GM10266 (cell line): ENCODE measurements at regions not wholly inside any gene's neighbourhood (a gene's known extent, or its start where the extent isn't known, plus 50 kb on each side); places are given as distances from the start of the nearest gene placed in this dataset.

Experiments
- DNase-seq: peaks from one replicate; pipeline ENCODE4 v3.0.0; 2012; ENCODE audit errors: extremely low spot score
- TF ChIP-seq, protein P1 (sequence below): IDR thresholded peaks from 2 replicates; pipeline ENCODE4 v1.5.1; 2012; ENCODE audit warnings: mild to moderate bottlenecking, low read depth; ENCODE audit not compliant: control insufficient read depth, insufficient read depth; ENCODE audit errors: missing control alignments

GRCh38 chr6:163640641-163641040 is 226.1 kb downstream of the QKI start:
- DNase-seq, result no peak
- TF ChIP-seq, protein P1, sequence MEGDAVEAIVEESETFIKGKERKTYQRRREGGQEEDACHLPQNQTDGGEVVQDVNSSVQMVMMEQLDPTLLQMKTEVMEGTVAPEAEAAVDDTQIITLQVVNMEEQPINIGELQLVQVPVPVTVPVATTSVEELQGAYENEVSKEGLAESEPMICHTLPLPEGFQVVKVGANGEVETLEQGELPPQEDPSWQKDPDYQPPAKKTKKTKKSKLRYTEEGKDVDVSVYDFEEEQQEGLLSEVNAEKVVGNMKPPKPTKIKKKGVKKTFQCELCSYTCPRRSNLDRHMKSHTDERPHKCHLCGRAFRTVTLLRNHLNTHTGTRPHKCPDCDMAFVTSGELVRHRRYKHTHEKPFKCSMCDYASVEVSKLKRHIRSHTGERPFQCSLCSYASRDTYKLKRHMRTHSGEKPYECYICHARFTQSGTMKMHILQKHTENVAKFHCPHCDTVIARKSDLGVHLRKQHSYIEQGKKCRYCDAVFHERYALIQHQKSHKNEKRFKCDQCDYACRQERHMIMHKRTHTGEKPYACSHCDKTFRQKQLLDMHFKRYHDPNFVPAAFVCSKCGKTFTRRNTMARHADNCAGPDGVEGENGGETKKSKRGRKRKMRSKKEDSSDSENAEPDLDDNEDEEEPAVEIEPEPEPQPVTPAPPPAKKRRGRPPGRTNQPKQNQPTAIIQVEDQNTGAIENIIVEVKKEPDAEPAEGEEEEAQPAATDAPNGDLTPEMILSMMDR, result no peak

DNA sequence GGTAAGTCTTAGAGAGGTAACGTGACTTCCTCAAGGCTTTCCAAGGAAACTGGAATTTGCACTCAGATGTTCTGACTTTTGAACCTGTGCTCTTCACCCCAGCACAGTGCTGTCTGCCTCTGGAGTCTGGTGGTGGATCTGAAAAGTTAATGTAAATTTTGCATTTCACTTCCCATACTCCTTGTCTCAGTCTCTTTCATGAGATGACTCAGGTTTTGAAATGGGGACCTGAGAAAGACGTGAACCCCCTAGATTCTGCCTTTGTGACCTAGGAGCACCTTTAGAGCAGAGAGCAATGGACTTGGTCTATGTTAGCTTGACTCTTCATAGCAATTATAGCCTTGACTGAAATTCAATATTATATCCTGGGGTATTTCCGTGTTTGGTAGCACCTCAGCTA is 223.0 kb downstream of the QKI start:
- peak; percentile 53 for DNase-seq

DNA sequence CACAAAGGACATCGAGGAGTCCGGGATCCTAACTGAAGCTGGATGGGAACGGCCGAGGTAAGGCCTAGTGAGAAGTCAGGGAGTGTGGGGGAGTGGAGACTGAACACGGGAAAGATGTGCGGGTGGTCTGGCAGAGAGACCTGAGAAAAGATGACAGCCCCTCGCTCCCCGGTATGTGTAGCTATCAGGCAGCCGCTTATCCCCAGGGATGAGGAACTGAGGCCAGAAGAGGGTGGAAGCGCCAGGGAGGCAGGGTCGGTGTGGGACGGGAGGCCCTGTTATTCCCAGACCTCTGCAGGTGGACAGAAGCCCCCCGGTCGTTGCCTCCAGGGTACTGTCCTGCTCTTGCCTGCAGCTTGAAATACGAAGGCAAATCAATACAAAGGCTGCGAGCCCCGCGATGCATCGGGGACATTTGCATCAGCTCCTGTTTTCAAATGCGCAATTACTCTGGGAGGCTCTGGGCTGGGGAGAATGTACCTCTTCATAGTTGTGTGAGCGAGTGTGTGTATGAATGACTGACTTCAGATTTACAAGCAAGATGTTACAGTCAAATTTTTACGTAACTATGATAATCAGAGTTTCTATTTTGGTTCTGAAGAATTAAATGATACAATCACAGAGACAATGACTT is 221.3 kb downstream of the QKI start:
- DNase-seq, result no peak
- TF ChIP-seq, protein P1, result no peak

More for the DNA sequence above, 223.0 kb downstream of the QKI start:
- TF ChIP-seq, protein P1, result no peak

DNA sequence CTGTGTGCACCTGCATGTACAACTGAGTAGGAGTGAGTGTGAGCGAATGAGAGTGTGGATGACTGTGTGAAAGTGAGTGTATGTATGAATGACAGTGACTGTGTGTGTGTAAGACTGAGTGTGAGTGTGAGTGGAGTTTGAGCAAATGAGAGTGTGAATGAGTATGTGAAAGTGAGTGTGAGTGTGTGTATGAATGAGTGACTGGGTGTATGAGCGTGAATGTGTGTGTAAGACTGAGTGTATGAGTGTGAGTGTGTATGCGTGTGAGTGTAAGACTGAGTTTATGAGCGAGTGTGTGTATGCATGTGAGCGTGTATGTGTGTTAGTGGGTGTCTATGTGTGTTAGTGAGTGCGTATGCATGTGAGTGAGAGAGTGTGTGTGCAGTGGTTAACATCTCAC is 220.8 kb downstream of the QKI start:
- TF ChIP-seq, protein P1, result no peak
- no peak for DNase-seq

- TF ChIP-seq, protein P1, result no peak
- no peak for DNase-seq
Observed at GRCh38 chr6:163634211-163635171, 220.0 kb downstream of the QKI start.

- DNase-seq, result no peak
- TF ChIP-seq, protein P1, result no peak
Observed at GRCh38 chr6:163630991-163631390, 216.5 kb downstream of the QKI start.

- no peak for DNase-seq
- TF ChIP-seq, protein P1, result no peak
Observed at GRCh38 chr6:163630572-163630971, 216.1 kb downstream of the QKI start.
